Fibroblast of mammary gland (primary cell): ENCODE measurements at regions not wholly inside any gene's neighbourhood (a gene's known extent, or its start where the extent isn't known, plus 50 kb on each side); places are given as distances from the start of the nearest gene placed in this dataset.

Experiments
- DNase-seq: peaks from one replicate; pipeline ENCODE4 v3.0.0-alpha.2; 2010; ENCODE audit warnings: low read depth
- H3K4me3 ChIP-seq: 2 replicates; pipeline ENCODE4 v1.5.1; 2011; ENCODE audit warnings: low read depth, mild to moderate bottlenecking, low read length, moderate library complexity; ENCODE audit not compliant: control insufficient read depth
- TF ChIP-seq, protein P1 (sequence below): conservative IDR thresholded peaks from 2 replicates; pipeline ENCODE4 v1.5.1; 2011; ENCODE audit warnings: low read depth, low read length, inconsistent platforms; ENCODE audit not compliant: control insufficient read depth, insufficient read depth

DNA sequence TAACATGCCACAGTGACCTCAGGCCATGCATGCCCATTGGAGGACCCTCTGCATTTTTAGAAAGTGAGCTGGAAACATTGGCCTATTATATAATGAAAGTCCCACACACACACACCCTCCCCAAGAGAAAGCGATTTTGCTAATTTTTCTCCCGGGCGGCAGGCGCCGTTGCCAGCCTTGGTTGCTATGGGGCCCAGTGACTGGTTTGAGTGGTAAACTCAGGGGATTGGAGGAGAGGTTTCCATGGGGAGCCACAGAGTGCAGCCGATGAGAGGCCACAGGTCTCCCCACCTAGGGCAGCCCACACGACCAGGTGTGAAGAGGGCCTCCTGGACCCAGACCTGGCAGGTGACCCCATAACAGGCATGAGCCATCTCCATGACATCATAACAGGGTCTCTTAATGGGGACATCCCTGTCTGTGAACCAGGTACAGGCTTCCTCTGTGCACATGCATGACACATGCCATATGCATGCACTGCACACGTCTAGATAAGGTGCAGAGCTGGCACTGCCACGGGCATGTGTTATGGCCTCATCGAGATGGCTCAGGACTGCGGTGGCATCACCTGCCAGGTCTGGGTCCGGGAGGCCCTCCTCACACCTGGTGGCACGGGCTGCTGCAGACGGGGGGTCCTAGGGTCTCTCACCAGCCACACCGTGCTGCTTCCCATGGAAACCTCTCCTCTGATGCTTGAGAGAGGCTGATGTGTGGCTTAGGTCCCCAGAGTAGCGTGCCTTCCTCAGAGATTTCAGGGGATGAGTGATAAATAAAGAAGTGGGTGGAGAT lies 144.1 kb downstream of the RBFOX3 start:
- DNase-seq, result no peak
- TF ChIP-seq, protein P1, sequence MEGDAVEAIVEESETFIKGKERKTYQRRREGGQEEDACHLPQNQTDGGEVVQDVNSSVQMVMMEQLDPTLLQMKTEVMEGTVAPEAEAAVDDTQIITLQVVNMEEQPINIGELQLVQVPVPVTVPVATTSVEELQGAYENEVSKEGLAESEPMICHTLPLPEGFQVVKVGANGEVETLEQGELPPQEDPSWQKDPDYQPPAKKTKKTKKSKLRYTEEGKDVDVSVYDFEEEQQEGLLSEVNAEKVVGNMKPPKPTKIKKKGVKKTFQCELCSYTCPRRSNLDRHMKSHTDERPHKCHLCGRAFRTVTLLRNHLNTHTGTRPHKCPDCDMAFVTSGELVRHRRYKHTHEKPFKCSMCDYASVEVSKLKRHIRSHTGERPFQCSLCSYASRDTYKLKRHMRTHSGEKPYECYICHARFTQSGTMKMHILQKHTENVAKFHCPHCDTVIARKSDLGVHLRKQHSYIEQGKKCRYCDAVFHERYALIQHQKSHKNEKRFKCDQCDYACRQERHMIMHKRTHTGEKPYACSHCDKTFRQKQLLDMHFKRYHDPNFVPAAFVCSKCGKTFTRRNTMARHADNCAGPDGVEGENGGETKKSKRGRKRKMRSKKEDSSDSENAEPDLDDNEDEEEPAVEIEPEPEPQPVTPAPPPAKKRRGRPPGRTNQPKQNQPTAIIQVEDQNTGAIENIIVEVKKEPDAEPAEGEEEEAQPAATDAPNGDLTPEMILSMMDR, result no peak
- H3K4me3 ChIP-seq, result no peak overlapping the region

DNA sequence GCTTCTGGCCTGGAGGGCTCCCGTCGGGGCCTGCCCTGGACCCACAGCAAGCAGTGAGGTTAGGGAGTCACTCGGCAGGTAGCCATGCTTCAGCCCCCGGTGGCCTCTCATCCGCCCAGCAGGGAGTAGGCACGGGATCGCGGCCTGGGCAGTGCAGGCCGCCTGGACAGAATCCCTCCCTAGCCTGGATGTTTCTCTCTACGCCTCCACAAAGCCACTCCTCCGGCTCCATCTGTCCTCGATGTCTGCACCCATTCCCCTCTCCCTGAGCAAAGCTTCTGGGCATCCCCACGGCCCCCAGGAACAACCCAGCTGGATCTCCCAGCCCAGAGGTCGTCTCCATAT lies 145.2 kb downstream of the RBFOX3 start:
- DNase-seq, result no peak
- TF ChIP-seq, protein P1, result no peak
- no peak overlapping the region for H3K4me3 ChIP-seq

DNA sequence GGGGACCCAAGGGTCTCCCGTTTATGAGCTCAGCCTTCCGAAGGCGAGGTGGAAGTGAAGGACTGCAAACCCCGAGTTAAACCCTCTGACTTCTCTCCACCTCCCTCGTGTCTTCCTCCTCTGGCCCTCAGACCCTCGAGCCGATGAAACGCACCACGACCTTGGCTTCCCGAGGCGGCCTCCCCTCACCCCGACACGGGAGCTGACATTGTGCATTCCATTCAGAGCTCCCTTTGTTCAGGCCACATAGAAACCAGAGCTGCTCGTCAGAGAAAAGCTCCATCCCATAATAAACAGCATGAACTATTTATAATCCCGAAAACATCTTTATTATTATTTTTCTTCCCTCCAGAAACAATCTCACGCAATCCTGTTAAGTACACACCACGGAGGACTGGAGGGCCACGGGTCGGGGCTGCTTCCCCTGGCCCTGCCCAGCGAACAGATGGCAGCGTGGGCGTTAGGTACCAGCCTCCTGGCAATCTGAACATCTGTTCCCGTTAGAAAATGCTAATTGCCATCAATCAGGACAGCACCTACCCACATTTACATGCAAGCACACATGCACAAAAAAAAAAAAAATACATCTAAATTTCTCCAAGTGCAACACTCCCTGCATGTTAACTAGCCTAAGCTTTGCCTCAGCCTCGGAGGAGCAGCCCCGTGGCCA lies 145.7 kb downstream of the RBFOX3 start:
- H3K4me3 ChIP-seq, result no peak overlapping the region
- DNase-seq, result no peak
- TF ChIP-seq, protein P1, result no peak

DNA sequence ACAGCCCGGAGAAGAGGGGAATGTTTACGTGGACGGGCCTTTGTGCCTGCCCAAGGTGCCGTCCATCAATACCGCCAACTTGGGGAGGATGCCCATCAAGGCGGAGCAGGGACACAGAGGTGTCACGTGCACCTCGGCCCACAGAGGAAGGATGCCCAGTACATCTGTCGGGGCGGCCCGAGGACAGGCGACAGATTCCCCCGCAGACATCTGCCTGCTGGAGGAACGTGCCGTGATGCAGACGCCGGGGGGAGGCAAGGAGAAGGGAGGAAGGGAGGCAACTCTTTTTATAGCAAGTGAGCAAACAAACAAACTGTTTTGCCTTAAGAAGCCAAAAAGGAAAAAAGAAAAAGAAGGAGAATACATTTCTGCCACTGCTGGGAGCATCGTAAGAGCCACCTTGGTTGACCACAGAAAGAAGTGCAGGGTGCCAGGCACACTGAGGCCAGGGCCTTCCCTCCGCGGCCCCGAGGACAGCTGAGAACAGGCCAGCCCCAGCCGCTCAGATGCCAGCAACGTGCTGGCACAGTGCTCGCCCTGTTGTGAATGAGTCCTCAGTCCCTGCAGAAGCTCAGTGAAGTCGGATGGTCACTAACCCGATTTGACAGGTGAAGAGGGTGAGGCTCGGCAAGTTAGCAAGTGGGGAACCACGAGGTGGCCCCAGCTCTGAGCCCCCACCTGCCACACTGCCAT lies 146.4 kb downstream of the RBFOX3 start:
- TF ChIP-seq, protein P1, result no peak
- H3K4me3 ChIP-seq, result no peak overlapping the region
- no peak for DNase-seq

DNA sequence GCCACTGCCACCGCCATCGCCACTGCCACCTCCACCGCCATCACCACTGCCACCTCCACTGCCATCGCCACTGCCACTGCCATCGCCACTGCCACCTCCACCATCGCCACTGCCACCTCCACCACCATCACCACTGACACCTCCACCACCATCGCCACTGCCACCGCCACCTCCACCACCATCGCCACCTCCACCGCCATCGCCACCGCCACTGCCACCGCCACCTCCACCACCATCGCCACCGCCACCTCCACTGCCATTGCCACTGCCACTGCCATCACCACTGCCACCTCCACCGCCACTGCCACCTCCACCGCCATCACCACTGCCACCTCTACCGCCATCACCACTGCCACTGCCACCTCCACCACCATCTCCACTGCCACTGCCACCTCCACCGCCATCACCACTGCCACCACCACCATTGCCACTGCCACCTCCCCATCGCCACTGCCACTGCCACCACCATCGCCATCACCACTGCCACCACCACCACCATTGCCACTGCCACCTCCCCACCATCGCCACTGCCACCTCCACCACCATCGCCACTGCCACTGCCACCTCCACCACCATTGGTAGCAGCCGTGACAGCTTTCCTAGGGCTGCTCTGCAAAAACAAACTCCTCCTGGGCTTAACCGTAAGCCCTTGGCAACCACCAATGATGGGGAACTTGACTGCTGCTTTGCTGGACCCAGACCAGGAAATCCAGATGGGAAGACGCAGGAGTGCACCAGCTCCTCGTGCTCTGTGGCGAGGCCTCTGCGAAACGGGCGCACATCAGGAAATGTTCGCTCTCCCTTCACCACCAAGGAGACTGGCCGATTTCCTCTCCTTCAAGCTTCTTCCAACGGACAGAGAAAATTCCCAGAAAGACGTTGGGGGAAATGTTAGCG lies 147.2 kb downstream of the RBFOX3 start:
- no peak for DNase-seq
- TF ChIP-seq, protein P1, result no peak

DNA sequence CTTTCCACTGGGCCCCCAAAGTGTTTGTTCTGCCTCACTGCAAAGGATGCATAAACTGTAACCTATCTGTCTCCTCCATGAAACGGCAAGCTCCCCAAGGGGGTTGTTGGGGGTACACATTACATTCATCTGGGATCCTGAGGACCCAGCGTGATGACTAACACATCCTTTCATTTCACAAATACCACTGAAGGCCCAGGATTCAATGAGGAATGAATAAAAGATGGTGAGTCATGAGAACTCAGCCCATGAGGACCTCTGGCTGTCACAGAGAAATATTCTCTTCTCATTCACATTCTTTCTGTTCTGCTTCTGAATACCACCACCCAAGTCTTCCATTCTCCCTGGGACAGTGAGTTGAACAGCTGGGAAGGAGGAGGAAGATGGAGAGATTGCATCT lies 149.8 kb downstream of the RBFOX3 start:
- DNase-seq, result peak; percentile 20
- TF ChIP-seq, protein P1, result no peak
- H3K4me3 ChIP-seq, result no peak overlapping the region

More for the DNA sequence above, 147.2 kb downstream of the RBFOX3 start:
- H3K4me3 ChIP-seq, result no peak overlapping the region
